HCT116 (cell line): ENCODE measurements at regions not wholly inside any gene's neighbourhood (a gene's known extent, or its start where the extent isn't known, plus 50 kb on each side); places are given as distances from the start of the nearest gene placed in this dataset.
A peak's percentile ranks its signal among the peaks of the same experiment; 100 is the strongest.

Source experiments
- ATAC-seq: fragments of 200-7000 bp; cut with Tn5 transposase; 2 replicates; pipeline ENCODE4 v1.9.1; 2020; ENCODE audit warnings: mild to moderate bottlenecking, moderate library complexity
- BruUV-seq: library from RNA; stranded (reverse); fragments of 400-500 nt; replicated peaks from 2 replicates; lab custom pipeline; 2021; lab: Mats Ljungman, UMichigan
- CTCF ChIA-PET: fragments of 300-600 bp; sonication (Branson Sonifier 250); formaldehyde crosslinking; loops from one replicate; lab custom pipeline; 2021; ENCODE audit warnings: antibody characterized with exemption; lab: Charles Lee
- POLR2A ChIA-PET: fragments of 300-600, 350-600 bp; sonication (Branson Sonifier 250); formaldehyde crosslinking; loops from one replicate; lab custom pipeline; 2021; ENCODE audit warnings: antibody characterized with exemption; lab: Charles Lee
- RAD21 ChIA-PET, 2 experiments: fragments of 300-600 bp; sonication (Branson Sonifier 250); formaldehyde crosslinking; loops; one replicate each; lab custom pipeline; 2023; ENCODE audit warnings: low total read pairs in 2 of 2; ENCODE audit not compliant: uncharacterized antibody in 2 of 2, unreplicated experiment in 2 of 2, low non-redundant PET in 1 of 2; lab: Charles Lee
- DNase-seq: peaks from one replicate; pipeline ENCODE4 v3.0.0-alpha.2; 2010; ENCODE audit warnings: low read depth, low spot score
- H2AFZ ChIP-seq: fragments of 200-600 bp; shearing (Covaris generic), sonication (generic); 2 replicates; pipeline ENCODE4 v1.6.1; 2017; ENCODE audit warnings: low read depth, mixed run types, mixed read lengths, antibody characterized with exemption, low read length; ENCODE audit not compliant: poor library complexity, severe bottlenecking
- H3K27ac ChIP-seq: 2 replicates; pipeline ENCODE4 v1.5.1; 2012; ENCODE audit warnings: low read depth, low read length
- H3K27me3 ChIP-seq: fragments of 200-600 bp; sonication (generic); 2 replicates; pipeline ENCODE4 v1.6.1; 2016; ENCODE audit warnings: mixed run types, low read length, mixed read lengths; ENCODE audit not compliant: insufficient read depth
- H3K36me3 ChIP-seq, 2 experiments: fragments of 200-500 bp in 1 of 2; fragments of 200-600 bp in 1 of 2; sonication (Bioruptor generic) in 1 of 2; sonication (generic) in 1 of 2; 2 replicates each; pipeline versions ENCODE4 v1.5.1 to v1.6.1; 2014 to 2016; ENCODE audit warnings: low read length in 2 of 2, inconsistent platforms in 1 of 2, mixed read lengths in 1 of 2, mixed run types in 1 of 2; ENCODE audit not compliant: insufficient read depth in 2 of 2, control insufficient read depth in 1 of 2
- H3K4me1 ChIP-seq, 2 experiments: fragments of 200-600 bp in 1 of 2; sonication (generic) in 1 of 2; 2 replicates each; pipeline versions ENCODE4 v1.5.1 to v1.6.1; 2012 to 2017; ENCODE audit warnings: low read length in 2 of 2, inconsistent platforms in 1 of 2, mild to moderate bottlenecking in 1 of 2, mixed read lengths in 1 of 2, mixed run types in 1 of 2, moderate library complexity in 1 of 2; ENCODE audit not compliant: insufficient read depth in 2 of 2, control insufficient read depth in 1 of 2
- H3K4me2 ChIP-seq: fragments of 200-600 bp; sonication (generic); 2 replicates; pipeline ENCODE4 v1.6.1; 2017; ENCODE audit warnings: mixed run types, low read length, mixed read lengths
- H3K4me3 ChIP-seq, 2 experiments: fragments of 200-600 bp in 1 of 2; sonication (generic) in 1 of 2; replicated peaks in 1 of 2; 2 replicates each; pipeline ENCODE4 v1.5.1; 2011 to 2016; ENCODE audit warnings: low read length in 2 of 2, control low read depth in 1 of 2, low read depth in 1 of 2, mild to moderate bottlenecking in 1 of 2, mixed read lengths in 1 of 2, mixed run types in 1 of 2
- H3K79me2 ChIP-seq: fragments of 200-600 bp; sonication (generic); 2 replicates; pipeline ENCODE4 v1.6.1; 2017; ENCODE audit warnings: mild to moderate bottlenecking, mixed run types, low read length, moderate library complexity, mixed read lengths; ENCODE audit not compliant: insufficient read depth
- H3K9ac ChIP-seq: fragments of 200-600 bp; sonication (generic); 2 replicates; pipeline ENCODE4 v1.6.1; 2016; ENCODE audit warnings: low read length, mixed read lengths
- H3K9me2 ChIP-seq: fragments of 200-600 bp; sonication (generic), shearing (Covaris generic); 2 replicates; pipeline ENCODE4 v1.6.1; 2017; ENCODE audit warnings: mixed run types, mild to moderate bottlenecking, moderate library complexity; ENCODE audit not compliant: insufficient read depth
- H3K9me3 ChIP-seq, 2 experiments: fragments of 200-500 bp in 1 of 2; fragments of 200-600 bp in 1 of 2; sonication (Bioruptor generic) in 1 of 2; sonication (generic) in 1 of 2; 2 replicates each; pipeline ENCODE4 v1.6.1; 2014 to 2017; ENCODE audit warnings: low read length in 2 of 2, mixed read lengths in 2 of 2, inconsistent platforms in 1 of 2, low read depth in 1 of 2, mild to moderate bottlenecking in 1 of 2, mixed run types in 1 of 2, moderate library complexity in 1 of 2; ENCODE audit not compliant: control insufficient read depth in 1 of 2, insufficient read depth in 1 of 2
- H4K20me1 ChIP-seq: fragments of 200-600 bp; sonication (generic), shearing (Covaris generic); 2 replicates; pipeline ENCODE4 v1.6.1; 2017; ENCODE audit warnings: mixed run types, mild to moderate bottlenecking, moderate library complexity; ENCODE audit not compliant: insufficient read depth
- CEBPB ChIP-seq: IDR thresholded peaks from 2 replicates; pipeline ENCODE4 v1.6.1; 2012; ENCODE audit warnings: low read depth
- EZH2phosphoT487 ChIP-seq: fragments of 200-600 bp; IDR thresholded peaks from 2 replicates; pipeline ENCODE4 v1.6.1; 2018; ENCODE audit warnings: antibody characterized with exemption, borderline replicate concordance
- JUND ChIP-seq: IDR thresholded peaks from 2 replicates; pipeline ENCODE4 v1.6.1; 2012
- POLR2A ChIP-seq: IDR thresholded peaks from 2 replicates; pipeline ENCODE4 v1.7.0; 2011; ENCODE audit warnings: borderline replicate concordance; ENCODE audit not compliant: insufficient read depth, insufficient read length; ENCODE audit errors: extremely low read depth
- SP1 ChIP-seq: IDR thresholded peaks from 2 replicates; pipeline ENCODE4 v1.6.1; 2012; ENCODE audit warnings: low read depth
- intact Hi-C: fragments of 100-400 bp; cut with micrococcal nuclease; formaldehyde crosslinking; loops from 2 replicates; pipeline ENCODE4 v1.10.0; 2022
- TF ChIP-seq, protein P1 (sequence below): IDR thresholded peaks from 2 replicates; pipeline ENCODE4 v1.6.1; 2012; ENCODE audit warnings: low read depth
- TF ChIP-seq, protein P2 (sequence below), 3 experiments: fragments of 200-600 bp in 1 of 3; sonication (generic) in 1 of 3; IDR thresholded peaks in 2 of 3; conservative IDR thresholded peaks in 1 of 3; 2 replicates each; pipeline ENCODE4 v1.5.1; 2012 to 2017; ENCODE audit warnings: low read depth in 2 of 3, low read length in 2 of 3, antibody characterized with exemption in 1 of 3, borderline replicate concordance in 1 of 3, control low read depth in 1 of 3, mild to moderate bottlenecking in 1 of 3, mixed read lengths in 1 of 3, mixed run types in 1 of 3, moderate library complexity in 1 of 3; ENCODE audit not compliant: insufficient read depth in 1 of 3

DNA sequence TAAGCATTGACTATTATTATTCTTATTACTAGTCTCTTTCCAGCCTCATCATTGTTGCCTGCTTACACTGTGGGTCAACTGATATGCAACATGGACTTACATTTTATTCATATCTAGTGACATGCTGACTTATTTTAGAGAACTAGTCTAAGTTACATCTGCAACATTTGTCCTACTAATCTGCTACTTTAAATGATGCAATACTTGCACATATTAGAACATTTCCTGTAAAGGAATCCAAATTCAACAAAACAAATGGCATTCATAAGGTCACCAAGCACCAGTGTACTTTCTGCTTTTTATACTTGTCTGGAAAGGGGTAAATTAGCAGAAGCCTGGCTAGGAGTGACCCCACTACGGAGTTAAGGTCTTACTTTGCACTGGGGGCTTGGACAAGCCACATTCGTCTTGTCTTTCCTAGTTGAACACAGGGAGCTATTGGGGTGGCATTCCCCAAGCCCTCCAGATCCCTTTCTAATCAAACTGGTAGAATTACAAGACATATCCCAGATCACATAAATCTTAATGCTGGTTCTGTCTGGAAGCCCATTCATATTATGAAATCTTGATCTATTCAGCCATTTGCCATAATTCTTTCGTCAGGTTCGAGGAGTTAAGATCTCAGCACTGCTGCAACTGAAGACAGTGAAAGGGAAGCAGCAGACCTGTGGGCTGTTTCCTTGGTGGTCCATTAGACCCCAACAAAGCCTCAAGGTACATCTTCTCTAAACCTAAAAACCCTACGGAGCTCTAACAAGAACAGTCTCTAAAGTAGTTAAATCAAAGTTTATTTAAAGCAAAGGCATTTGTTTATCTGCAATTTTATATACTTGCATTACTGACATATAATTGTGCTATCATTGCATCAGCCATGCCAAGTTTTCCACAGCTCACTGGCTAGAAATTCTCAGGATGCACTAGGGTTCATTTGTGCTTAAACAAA is 49.9 kb upstream of the RTN4 start:
- peaks cover 9% of the 10 kb centered on the region in 2 experiments; a peak in 3 of 4 replicates for H3K4me1 ChIP-seq
- RAD21 ChIA-PET = no interaction called here

More for the DNA sequence above, 49.9 kb upstream of the RTN4 start:
- no peak overlapping the region for H3K27ac ChIP-seq
- H3K27me3 ChIP-seq = no peaks in the 10 kb centered on the region
- intact Hi-C loops = no loop called here
- no peaks in the 10 kb centered on the region for H3K9me3 ChIP-seq
- H3K9me2 ChIP-seq = no peaks in the 10 kb centered on the region
- ChIA-PET CTCF (no interaction called here), POLR2A (interaction anchor here (1.1 to 2.1 kb wide), 2 partner anchors 15 to 50 kb away, joined by 3 to 6 read pairs; partner anchors contain the start of gene RTN4)
- no peaks in the 10 kb centered on the region for H3K36me3 ChIP-seq
- DNase-seq (no peak), ATAC-seq (no peak)
- BruUV-seq = no TSS peak
- no peaks in the 10 kb centered on the region for H3K79me2 ChIP-seq
- H4K20me1 ChIP-seq = no peaks in the 10 kb centered on the region
- H2AFZ ChIP-seq = no peak overlapping the region
- TF ChIP-seq, protein P1, sequence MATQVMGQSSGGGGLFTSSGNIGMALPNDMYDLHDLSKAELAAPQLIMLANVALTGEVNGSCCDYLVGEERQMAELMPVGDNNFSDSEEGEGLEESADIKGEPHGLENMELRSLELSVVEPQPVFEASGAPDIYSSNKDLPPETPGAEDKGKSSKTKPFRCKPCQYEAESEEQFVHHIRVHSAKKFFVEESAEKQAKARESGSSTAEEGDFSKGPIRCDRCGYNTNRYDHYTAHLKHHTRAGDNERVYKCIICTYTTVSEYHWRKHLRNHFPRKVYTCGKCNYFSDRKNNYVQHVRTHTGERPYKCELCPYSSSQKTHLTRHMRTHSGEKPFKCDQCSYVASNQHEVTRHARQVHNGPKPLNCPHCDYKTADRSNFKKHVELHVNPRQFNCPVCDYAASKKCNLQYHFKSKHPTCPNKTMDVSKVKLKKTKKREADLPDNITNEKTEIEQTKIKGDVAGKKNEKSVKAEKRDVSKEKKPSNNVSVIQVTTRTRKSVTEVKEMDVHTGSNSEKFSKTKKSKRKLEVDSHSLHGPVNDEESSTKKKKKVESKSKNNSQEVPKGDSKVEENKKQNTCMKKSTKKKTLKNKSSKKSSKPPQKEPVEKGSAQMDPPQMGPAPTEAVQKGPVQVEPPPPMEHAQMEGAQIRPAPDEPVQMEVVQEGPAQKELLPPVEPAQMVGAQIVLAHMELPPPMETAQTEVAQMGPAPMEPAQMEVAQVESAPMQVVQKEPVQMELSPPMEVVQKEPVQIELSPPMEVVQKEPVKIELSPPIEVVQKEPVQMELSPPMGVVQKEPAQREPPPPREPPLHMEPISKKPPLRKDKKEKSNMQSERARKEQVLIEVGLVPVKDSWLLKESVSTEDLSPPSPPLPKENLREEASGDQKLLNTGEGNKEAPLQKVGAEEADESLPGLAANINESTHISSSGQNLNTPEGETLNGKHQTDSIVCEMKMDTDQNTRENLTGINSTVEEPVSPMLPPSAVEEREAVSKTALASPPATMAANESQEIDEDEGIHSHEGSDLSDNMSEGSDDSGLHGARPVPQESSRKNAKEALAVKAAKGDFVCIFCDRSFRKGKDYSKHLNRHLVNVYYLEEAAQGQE = no peak
- TF ChIP-seq EZH2phosphoT487 = no peak
- TF ChIP-seq SP1 = 0 out of 2 replicates have a peak, but pooled peaks have one; percentile 34
- TF ChIP-seq POLR2A = no peak
- TF ChIP-seq CEBPB = peak; percentile 71
- TF ChIP-seq, protein P2, sequence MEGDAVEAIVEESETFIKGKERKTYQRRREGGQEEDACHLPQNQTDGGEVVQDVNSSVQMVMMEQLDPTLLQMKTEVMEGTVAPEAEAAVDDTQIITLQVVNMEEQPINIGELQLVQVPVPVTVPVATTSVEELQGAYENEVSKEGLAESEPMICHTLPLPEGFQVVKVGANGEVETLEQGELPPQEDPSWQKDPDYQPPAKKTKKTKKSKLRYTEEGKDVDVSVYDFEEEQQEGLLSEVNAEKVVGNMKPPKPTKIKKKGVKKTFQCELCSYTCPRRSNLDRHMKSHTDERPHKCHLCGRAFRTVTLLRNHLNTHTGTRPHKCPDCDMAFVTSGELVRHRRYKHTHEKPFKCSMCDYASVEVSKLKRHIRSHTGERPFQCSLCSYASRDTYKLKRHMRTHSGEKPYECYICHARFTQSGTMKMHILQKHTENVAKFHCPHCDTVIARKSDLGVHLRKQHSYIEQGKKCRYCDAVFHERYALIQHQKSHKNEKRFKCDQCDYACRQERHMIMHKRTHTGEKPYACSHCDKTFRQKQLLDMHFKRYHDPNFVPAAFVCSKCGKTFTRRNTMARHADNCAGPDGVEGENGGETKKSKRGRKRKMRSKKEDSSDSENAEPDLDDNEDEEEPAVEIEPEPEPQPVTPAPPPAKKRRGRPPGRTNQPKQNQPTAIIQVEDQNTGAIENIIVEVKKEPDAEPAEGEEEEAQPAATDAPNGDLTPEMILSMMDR (IDR thresholded peaks at IDR 0.05 in 2 of 3, conservative IDR thresholded peaks at IDR 0.05 in 1 of 3; ENCODE audit: borderline replicate concordance in 1 of 3, insufficient read depth in 1 of 3, low read depth in 2 of 3, low read length in 2 of 3) = no peak
- no peak; the same call in 1 of the 2 replicates for TF ChIP-seq JUND
- H3K9ac ChIP-seq = no peak overlapping the region
- no peak overlapping the region for H3K4me2 ChIP-seq
- no peak overlapping the region for H3K4me3 ChIP-seq
